ENCODE measurements at regions not wholly inside any gene's neighbourhood (a gene's known extent, or its start where the extent isn't known, plus 50 kb on each side); places are given as distances from the start of the nearest gene placed in this dataset.
A peak's percentile ranks its signal among the peaks of the same experiment; 100 is the strongest.

- DNase-seq (ENCODE audit: insufficient read length, low spot score) (no peak), FAIRE-seq (no peak)
- TF ChIP-seq, protein P1, sequence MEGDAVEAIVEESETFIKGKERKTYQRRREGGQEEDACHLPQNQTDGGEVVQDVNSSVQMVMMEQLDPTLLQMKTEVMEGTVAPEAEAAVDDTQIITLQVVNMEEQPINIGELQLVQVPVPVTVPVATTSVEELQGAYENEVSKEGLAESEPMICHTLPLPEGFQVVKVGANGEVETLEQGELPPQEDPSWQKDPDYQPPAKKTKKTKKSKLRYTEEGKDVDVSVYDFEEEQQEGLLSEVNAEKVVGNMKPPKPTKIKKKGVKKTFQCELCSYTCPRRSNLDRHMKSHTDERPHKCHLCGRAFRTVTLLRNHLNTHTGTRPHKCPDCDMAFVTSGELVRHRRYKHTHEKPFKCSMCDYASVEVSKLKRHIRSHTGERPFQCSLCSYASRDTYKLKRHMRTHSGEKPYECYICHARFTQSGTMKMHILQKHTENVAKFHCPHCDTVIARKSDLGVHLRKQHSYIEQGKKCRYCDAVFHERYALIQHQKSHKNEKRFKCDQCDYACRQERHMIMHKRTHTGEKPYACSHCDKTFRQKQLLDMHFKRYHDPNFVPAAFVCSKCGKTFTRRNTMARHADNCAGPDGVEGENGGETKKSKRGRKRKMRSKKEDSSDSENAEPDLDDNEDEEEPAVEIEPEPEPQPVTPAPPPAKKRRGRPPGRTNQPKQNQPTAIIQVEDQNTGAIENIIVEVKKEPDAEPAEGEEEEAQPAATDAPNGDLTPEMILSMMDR (IDR thresholded peaks at IDR 0.05; ENCODE audit: insufficient read depth, missing control alignments), result no peak
Observed at GRCh38 chr9:135229701-135230385, 142.4 kb downstream of the OLFM1 start.

- FAIRE-seq (no peak), DNase-seq (ENCODE audit: insufficient read length, low spot score) (no peak)
- TF ChIP-seq, protein P1 (IDR thresholded peaks at IDR 0.05; ENCODE audit: insufficient read depth, missing control alignments), result no peak
Observed at GRCh38 chr9:135230386-135230765, 142.9 kb downstream of the OLFM1 start.

DNA sequence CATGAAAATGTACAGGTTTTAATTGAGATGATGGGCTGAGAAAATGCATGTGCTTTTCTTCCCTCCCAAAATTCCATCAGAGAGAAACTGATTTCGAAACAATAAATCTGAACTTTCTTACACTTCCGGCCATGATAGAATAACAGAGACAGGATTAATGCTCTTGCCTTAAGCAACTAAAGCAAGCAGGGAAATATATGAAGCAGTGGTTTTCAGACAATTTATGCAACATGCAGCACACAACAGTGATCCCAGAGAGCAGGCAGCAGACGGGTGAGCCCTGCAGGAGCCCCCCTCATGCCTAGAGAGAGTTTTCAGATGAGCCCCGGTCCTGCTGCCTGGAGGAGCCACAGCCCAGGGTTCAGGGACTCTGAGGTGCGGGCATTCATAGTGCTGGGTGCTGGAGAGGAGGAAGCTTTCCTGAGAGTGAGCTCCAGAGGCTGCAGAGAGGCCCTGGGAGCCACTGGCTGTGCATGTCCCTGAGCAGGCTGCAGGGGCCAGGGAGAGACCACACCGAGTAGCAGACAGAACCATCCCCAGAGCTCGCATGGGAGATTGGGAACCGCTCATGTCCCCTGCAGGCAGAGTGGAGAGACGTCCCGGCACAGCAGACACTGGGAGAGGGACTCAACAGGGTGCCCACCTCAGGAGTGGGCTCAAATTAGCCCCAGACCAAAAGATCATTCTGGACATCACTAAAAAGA, 143.5 kb downstream of the OLFM1 start:
- TF ChIP-seq, protein P1 (IDR thresholded peaks at IDR 0.05; ENCODE audit: insufficient read depth, missing control alignments), result no peak
- FAIRE-seq, result no peak
- no peak for DNase-seq (ENCODE audit: insufficient read length, low spot score)

DNA sequence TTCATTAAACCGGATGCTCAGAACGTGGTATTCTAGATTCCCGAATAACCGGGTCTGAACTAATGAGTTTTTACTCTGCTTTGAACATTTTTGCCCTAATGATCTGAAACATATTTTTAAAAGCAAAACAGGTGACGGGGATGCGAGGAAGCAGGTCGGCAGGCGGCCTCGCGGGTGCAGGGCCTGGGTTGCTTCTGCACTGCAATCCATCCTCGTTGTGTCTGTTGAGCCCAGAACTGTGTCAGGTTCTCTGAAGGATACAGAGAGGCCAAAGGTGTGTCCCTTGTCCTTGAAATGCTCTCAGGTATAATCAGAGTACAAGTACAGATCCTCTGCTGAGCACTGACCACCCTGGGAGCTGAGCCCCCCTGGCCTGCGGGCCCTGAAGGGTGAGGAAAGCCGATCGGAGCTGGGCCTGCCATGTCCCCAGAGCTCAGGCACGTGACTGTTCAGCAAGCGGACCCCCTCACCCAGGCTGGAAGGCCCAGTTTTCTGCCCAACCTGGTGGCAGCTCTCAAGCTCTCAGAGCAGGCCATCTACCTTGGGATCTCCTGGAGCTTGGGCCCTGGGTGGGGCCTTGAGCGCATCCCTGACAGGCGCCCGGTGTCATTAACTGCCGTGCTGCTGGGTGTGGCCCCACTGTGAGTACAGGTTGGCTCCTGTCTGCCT, 151.8 kb downstream of the OLFM1 start:
- TF ChIP-seq, protein P1 (IDR thresholded peaks at IDR 0.05; ENCODE audit: insufficient read depth, missing control alignments), result no peak
- DNase-seq (ENCODE audit: insufficient read length, low spot score) (peak; percentile 18), FAIRE-seq (no peak)

GRCh38 chr9:135239769-135240141, 152.3 kb downstream of the OLFM1 start:
- DNase-seq (ENCODE audit: insufficient read length, low spot score), result peak; percentile 7
- no peak for FAIRE-seq
- TF ChIP-seq, protein P1 (IDR thresholded peaks at IDR 0.05; ENCODE audit: insufficient read depth, missing control alignments), result no peak

DNA sequence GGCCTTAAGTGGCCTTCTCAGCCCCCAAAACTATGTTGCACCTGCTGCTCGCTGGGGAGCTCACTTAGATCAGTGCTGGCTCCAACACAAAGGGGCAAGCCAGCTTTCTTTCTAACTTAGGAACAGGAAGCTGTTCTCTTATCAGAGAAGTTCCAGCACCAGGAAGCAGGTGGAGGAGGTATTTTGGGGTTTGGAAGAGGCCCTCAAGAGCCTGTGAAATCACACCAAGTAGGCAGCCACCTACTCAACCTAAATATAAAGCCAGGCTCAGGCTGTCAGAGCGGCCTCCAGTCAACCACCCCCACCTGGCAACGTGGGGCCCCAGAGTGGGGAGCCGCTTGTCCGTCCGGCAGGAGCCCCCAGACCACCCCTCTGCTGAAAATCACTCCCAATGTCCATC, 152.8 kb downstream of the OLFM1 start:
- FAIRE-seq, result no peak
- peak; percentile 4 for DNase-seq (ENCODE audit: insufficient read length, low spot score)

More for the DNA sequence above, 152.8 kb downstream of the OLFM1 start:
- TF ChIP-seq, protein P1 (IDR thresholded peaks at IDR 0.05; ENCODE audit: insufficient read depth, missing control alignments), result no peak

All from D721Med (cell line).